Dedifferentiated amniotic fluid mesenchymal stem cell (primary cell): ENCODE measurements at regions not wholly inside any gene's neighbourhood (a gene's known extent, or its start where the extent isn't known, plus 50 kb on each side); places are given as distances from the start of the nearest gene placed in this dataset.
"Not testable (repeated sequence)": the region's sequence is repeated elsewhere in the genome, so short reads cannot be mapped to it uniquely, and the experiment has no call there.

ENCODE experiments used
- DNase-seq: peaks from one replicate; pipeline ENCODE4 v3.0.0-alpha.2; 2016; ENCODE audit errors: extremely low spot score

- DNase-seq: no peak
Observed at GRCh38 chr10:123318516-123318915, 164.3 kb downstream of the BUB3 start.

GRCh38 chr10:123320091-123320490 is 165.9 kb downstream of the BUB3 start:
- DNase-seq: no peak

GRCh38 chr10:123323884-123324283 is 169.7 kb downstream of the BUB3 start:
- no peak for DNase-seq

GRCh38 chr10:123325663-123326190 is 171.5 kb downstream of the BUB3 start:
- DNase-seq: no peak

- no peak for DNase-seq
Observed at GRCh38 chr10:123326674-123327073, 172.5 kb downstream of the BUB3 start.

DNA sequence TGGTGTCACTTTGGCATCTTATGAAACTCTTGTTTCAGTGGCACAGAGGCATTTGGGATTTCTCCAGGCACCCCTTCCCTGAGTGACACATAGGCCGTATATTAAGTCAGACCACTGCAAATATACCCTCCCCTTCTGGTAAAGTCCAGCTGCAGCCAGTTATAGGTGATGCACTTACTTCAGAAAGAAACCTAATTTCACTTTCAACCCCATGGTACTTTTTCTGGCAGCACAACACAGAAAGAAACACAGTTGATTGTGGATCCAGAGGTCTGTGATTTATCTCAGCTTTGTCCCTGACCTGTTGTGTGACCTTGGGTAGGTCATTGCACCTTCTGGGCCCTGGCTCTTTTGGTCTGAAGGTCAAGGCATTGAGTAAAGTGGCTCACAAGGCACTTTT is 173.2 kb downstream of the BUB3 start:
- DNase-seq: no peak

- no peak for DNase-seq
Observed at GRCh38 chr10:123327896-123328295, 173.7 kb downstream of the BUB3 start.

DNA sequence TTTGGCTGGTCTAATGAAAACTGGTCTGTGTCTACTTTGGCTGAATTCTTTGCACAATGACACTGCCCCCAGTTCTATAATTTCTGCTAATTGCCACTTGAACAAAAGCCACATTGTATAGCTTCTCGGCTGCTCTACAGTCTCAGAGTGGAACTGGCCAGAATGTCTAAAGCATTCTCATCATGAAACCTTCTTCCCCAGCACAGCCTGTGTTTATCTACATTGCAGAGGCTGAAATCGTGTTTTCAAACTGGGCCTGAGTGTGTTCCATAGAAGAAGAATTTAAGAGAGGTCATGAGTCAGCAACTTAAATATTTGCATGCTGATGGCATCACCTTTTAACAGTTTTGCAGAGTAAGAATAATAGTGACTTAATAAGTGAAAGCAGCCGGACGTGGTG is 177.2 kb downstream of the BUB3 start:
- no peak for DNase-seq

GRCh38 chr10:123346581-123346980 is 192.4 kb downstream of the BUB3 start:
- no peak for DNase-seq

DNA sequence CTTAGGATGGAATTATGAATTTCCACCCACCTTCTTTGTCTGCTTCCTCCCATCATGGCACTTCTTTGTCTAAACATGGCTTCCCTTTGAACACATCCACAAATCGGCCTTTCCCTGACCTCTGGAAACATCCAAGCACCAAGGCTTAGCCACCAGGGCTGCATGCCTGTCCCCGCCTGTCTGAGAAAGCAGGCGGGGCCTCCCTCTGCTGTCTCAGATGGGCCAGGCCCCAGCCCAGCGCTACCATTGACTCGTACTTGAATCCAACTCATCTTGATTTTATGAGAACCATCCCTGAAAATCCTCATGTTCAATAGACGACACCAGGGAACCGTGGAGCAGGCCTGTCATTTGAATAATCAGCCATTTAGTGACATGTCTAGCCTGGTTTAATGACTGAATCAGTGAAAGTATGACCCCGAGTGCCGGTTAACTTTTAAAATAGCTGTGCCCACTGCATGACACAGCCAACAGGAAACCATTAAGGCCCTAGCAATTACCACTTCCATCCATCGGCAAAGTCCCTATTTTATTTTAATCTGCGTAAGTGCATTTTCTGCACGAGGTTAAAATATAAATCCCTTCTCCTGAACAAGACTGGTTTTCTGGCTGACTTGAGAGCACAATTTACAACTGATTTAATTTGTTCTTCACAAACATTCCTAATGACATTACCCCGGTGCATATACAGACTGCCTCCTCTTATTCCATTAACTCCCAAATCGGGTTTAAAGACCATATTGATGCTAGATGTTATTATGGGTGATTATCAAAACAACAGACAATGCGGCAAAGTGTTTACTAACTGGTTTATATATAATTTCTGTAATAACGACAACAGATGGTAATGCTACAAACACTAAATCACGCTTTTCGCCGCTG is 194.7 kb downstream of the BUB3 start:
- DNase-seq: no peak

DNA sequence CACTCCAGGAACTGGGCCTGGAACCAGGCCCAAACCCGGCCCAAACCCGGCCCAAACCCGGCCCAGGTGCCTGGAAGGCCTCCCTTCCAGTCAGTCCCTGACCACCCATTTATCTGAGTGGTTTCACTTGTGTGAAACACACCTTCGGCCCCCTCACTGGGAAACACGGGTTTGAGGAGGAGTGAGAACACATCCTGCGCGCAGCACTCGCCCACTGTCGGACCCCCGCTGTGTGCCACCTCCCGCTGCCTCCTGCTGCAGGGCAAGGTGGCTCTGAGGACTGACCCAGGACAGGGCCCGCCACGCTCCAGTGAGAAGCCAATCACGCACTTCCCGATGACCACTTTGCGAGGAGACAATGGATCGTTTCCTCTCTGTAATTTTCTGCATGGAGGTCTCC is 197.5 kb downstream of the BUB3 start:
- no peak for DNase-seq

GRCh38 chr10:123354521-123354920 is 200.3 kb downstream of the BUB3 start:
- no peak for DNase-seq

DNA sequence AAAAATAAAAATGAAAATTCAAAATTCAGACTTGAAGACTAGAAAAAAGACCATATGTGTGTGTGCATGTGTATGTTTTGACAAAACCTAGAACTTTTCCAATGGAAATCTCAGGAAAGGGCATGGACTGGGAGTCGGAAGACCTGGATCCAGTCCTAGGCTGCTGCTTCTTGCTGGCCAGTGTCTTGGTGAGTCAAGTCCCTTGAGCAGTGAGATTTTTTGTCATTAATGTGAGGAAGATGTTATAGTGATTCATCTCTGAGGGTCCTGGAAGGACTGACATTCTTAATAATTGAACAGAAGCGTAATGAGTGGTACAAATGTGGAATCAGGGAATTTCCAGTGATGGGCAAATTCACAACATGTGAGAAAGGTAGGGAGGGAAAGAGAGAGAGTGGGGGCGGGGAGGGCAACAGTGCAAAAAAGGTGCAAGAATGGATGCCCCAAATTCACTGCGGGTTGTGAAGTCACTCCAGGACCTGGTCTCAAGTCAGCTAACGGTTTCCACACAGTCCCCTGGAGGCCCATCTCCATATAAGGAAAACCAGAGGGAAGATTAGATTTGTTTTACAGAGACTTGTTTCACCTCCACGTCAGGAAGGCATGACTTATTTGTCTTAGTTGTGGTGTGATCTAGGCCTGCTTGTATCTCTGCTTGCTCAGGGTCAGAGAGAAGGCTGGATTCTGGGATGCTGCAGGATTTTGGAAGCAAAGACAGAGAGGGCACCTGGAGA is 201.7 kb downstream of the BUB3 start:
- no peak for DNase-seq

DNA sequence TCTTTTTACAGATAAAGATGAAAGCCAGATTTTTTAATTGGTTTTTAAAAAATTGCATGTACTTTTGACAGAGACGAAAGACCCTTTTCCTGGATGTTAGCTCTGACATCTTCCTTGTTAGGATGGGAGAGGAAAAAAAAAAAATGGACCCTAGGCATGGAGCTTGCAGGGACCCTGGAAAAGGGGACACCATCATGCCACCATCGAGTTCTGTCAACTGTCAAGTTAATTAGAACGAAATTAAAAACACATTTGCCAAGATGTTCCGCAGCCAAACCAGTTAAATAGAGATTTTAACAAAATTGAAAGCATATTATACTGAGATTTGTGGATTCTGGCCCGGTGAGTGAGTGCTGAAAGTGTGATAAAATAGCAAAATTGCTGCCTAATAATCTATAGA is 202.6 kb downstream of the BUB3 start:
- DNase-seq: no peak

- no peak for DNase-seq
Observed at GRCh38 chr10:123357421-123357930, 203.3 kb downstream of the BUB3 start.

GRCh38 chr10:123359539-123359938 is 205.3 kb downstream of the BUB3 start:
- no peak for DNase-seq

GRCh38 chr10:123361832-123362231 is 207.6 kb downstream of the BUB3 start:
- DNase-seq: no peak

GRCh38 chr10:123367195-123367594 is 213.0 kb downstream of the BUB3 start:
- DNase-seq: no peak

DNA sequence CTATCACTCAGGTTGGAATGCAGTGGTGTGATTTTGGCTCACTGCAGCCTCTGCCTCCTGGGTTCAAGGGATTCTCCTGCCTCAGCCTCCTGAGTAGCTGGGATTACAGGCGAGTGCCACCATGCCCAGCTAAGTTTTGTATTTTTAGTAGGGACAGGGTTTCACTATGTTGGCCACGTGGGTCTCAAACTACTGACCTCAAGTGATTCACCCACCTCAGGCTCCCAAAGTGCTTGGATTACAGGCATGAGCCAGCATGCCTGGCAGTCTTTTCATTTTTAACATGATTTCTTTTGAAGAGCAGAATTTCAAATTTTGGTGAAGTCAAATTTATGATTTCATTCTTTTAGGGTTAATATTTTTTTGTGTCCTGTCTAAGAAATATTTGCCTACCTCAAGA is 217.4 kb downstream of the BUB3 start:
- DNase-seq: not testable (repeated sequence)

DNA sequence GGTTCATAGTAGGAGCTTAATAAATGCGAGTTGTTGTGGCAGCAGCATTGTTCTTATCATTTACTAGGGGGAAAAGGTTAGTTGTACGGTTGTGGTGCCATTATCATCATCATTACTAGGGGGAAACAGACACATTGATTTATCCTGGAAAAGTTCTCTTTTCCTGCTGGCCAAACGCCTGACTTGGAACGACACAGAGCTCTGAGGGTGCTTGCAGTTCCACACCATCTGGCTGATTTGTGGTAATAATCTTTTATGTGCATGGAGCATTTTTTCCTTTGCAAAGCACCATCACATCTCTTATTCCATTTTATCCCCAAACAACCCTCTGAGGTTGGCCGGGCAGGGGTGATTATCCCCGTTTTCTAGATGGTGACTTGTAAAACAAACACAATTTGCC is 219.4 kb downstream of the BUB3 start:
- no peak for DNase-seq

- DNase-seq: no peak
Observed at GRCh38 chr10:123375097-123375496, 220.9 kb downstream of the BUB3 start.

DNA sequence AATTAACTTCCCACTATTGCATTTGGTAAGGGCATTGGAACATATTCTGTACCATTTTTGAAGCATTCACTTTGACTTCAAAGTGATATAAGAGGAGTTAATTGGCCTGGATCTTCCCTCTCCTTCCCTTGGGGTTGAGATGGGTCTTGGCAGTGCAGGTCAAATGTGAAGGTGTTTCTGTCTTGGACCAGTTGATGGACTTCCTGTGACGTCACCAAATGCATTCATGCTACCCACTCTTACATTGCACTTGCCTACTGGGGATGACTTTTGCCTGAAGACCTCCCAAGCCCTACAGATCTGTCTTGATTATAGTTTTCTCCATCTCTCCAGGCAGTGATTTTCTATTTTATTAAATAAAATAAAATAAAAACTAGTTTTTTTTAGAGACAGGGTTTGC is 221.5 kb downstream of the BUB3 start:
- no peak for DNase-seq

DNA sequence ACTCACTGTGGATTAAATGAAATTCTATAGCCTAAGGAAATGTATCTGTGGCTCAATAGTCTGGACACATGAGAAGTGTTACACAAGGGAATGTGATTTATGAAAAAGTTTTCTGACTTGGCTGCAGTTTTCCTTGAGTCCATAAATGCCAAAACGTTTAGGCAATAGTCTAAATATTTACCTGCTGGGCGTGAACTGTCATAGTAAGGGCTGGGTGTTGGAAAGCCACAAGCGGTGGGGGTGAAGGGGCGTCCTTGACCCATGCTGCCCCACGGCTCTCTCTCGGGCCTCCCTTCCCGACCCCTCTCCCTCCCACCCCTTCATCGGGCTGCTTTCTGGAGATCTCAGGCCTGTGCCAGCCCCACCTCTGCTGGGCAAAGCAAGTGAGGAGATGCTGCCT is 223.7 kb downstream of the BUB3 start:
- no peak for DNase-seq
